Loucy (cell line): ENCODE measurements at regions not wholly inside any gene's neighbourhood (a gene's known extent, or its start where the extent isn't known, plus 50 kb on each side); places are given as distances from the start of the nearest gene placed in this dataset.

Source experiments
- EZH2phosphoT487 ChIP-seq: fragments of 200-600 bp; IDR thresholded peaks from 2 replicates; pipeline ENCODE4 v1.6.1; 2018; ENCODE audit warnings: antibody characterized with exemption, mild to moderate bottlenecking, moderate library complexity, borderline replicate concordance
- TF ChIP-seq, protein P1 (sequence below): fragments of 200-600 bp; sonication (generic); conservative IDR thresholded peaks from 2 replicates; pipeline ENCODE4 v1.5.1; 2014; ENCODE audit warnings: mild to moderate bottlenecking, antibody characterized with exemption, low read length

DNA sequence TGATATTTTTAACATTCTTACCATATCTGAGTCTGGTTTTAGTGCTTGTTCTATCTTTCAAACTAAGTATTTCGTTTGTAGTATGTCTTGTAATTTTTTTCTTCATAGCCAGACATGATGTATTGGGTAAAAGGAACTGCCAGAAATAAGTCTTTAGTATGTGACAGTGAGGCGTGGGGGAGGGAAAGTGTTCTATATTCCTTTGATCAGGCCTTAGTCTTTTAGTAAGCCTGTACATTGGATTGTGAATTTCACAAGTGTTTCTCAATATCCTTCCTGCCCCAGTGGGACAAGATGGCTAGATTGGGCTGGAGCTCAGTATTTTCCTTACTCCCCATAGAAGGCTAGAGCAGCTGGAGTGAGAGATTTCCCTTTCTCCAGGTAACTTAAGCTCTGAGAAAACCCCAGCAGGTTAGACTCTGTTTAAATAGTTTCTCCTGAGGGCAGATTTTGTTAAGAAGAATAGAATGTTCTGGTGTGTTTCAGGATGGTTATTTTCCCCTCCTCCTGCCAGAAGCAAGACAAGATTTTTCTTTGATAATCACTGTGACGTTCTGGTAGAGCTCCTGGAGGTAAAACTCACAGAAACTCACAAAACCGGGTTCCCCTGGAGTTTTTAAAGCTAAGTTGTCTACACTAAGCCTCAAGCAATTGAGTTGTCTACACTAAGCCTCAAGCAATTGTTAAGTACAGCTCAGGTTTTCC lies 140.7 kb upstream of the ARPP21 start:
- TF ChIP-seq, protein P1, sequence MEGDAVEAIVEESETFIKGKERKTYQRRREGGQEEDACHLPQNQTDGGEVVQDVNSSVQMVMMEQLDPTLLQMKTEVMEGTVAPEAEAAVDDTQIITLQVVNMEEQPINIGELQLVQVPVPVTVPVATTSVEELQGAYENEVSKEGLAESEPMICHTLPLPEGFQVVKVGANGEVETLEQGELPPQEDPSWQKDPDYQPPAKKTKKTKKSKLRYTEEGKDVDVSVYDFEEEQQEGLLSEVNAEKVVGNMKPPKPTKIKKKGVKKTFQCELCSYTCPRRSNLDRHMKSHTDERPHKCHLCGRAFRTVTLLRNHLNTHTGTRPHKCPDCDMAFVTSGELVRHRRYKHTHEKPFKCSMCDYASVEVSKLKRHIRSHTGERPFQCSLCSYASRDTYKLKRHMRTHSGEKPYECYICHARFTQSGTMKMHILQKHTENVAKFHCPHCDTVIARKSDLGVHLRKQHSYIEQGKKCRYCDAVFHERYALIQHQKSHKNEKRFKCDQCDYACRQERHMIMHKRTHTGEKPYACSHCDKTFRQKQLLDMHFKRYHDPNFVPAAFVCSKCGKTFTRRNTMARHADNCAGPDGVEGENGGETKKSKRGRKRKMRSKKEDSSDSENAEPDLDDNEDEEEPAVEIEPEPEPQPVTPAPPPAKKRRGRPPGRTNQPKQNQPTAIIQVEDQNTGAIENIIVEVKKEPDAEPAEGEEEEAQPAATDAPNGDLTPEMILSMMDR: no peak
- TF ChIP-seq EZH2phosphoT487: no peak
